ENCODE measurements at regions not wholly inside any gene's neighbourhood (a gene's known extent, or its start where the extent isn't known, plus 50 kb on each side); places are given as distances from the start of the nearest gene placed in this dataset.

DNA sequence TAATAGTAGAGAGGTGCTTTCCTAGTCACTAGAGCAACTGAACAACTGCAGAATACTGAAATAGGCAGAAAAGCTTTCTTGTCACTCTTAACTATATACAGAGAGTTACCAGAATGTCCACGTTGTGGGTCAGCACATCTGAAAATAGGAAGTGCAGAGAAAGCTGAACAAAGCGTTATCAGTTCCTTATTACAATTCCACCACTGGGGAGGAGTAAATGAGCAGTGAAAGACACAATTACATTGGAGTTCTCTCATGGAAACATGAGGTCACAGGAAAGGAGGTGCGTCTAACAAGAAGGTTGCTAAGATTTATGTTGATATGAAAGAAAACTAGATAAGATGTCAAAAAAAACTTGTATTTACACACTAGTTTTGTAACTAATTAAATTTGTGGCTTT lies 461.9 kb upstream of the COX7C start:
- TF ChIP-seq, protein P1, sequence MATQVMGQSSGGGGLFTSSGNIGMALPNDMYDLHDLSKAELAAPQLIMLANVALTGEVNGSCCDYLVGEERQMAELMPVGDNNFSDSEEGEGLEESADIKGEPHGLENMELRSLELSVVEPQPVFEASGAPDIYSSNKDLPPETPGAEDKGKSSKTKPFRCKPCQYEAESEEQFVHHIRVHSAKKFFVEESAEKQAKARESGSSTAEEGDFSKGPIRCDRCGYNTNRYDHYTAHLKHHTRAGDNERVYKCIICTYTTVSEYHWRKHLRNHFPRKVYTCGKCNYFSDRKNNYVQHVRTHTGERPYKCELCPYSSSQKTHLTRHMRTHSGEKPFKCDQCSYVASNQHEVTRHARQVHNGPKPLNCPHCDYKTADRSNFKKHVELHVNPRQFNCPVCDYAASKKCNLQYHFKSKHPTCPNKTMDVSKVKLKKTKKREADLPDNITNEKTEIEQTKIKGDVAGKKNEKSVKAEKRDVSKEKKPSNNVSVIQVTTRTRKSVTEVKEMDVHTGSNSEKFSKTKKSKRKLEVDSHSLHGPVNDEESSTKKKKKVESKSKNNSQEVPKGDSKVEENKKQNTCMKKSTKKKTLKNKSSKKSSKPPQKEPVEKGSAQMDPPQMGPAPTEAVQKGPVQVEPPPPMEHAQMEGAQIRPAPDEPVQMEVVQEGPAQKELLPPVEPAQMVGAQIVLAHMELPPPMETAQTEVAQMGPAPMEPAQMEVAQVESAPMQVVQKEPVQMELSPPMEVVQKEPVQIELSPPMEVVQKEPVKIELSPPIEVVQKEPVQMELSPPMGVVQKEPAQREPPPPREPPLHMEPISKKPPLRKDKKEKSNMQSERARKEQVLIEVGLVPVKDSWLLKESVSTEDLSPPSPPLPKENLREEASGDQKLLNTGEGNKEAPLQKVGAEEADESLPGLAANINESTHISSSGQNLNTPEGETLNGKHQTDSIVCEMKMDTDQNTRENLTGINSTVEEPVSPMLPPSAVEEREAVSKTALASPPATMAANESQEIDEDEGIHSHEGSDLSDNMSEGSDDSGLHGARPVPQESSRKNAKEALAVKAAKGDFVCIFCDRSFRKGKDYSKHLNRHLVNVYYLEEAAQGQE (IDR thresholded peaks at IDR 0.05; ENCODE audit: low read depth): no peak
- TF ChIP-seq, protein P2, sequence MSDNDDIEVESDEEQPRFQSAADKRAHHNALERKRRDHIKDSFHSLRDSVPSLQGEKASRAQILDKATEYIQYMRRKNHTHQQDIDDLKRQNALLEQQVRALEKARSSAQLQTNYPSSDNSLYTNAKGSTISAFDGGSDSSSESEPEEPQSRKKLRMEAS (IDR thresholded peaks at IDR 0.05): no peak
- no peak for TF ChIP-seq EP300 (IDR thresholded peaks at IDR 0.05; ENCODE audit: borderline replicate concordance)
- TF ChIP-seq NFIC (IDR thresholded peaks at IDR 0.05): no peak
- TF ChIP-seq TEAD4 (IDR thresholded peaks at IDR 0.05): no peak
- no peak for TF ChIP-seq RAD21 (IDR thresholded peaks at IDR 0.05; ENCODE audit: low read depth)
- no peak for TF ChIP-seq EGR1 (IDR thresholded peaks at IDR 0.05)
- no peak for TF ChIP-seq TCF12 (IDR thresholded peaks at IDR 0.05; ENCODE audit: low read depth)
- TF ChIP-seq ZBTB7A (IDR thresholded peaks at IDR 0.05; ENCODE audit: low read depth): no peak
- TF ChIP-seq TAF1 (IDR thresholded peaks at IDR 0.05; ENCODE audit: low read depth): no peak
